GM21576 (cell line): ENCODE measurements at regions not wholly inside any gene's neighbourhood (a gene's known extent, or its start where the extent isn't known, plus 50 kb on each side); places are given as distances from the start of the nearest gene placed in this dataset.

Experiments
- ATAC-seq: cut with Tn5 transposase; IDR thresholded peaks from one replicate; pipeline ENCODE4 v1.9.1; 2021; ENCODE audit warnings: mild to moderate bottlenecking, moderate library complexity; ENCODE audit not compliant: unreplicated experiment

GRCh38 chr15:62950462-62950931, 92.0 kb upstream of the TPM1 start:
- ATAC-seq = no peak

- no peak for ATAC-seq
Observed at GRCh38 chr15:62951481-62951880, 91.1 kb upstream of the TPM1 start.

GRCh38 chr15:62953021-62953420, 89.5 kb upstream of the TPM1 start:
- ATAC-seq = no peak

- ATAC-seq = no peak
Observed at GRCh38 chr15:62953496-62954045, 89.0 kb upstream of the TPM1 start.

- no peak for ATAC-seq
Observed at GRCh38 chr15:62957130-62957529, 85.4 kb upstream of the TPM1 start.

GRCh38 chr15:62958528-62959363, 83.8 kb upstream of the TPM1 start:
- no peak for ATAC-seq

- ATAC-seq = no peak
Observed at GRCh38 chr15:62961134-62961533, 81.4 kb upstream of the TPM1 start.

- no peak for ATAC-seq
Observed at GRCh38 chr15:62962101-62962995, 80.2 kb upstream of the TPM1 start.

GRCh38 chr15:62964251-62964650, 78.3 kb upstream of the TPM1 start:
- no peak for ATAC-seq

GRCh38 chr15:62966294-62967078, 76.1 kb upstream of the TPM1 start:
- ATAC-seq = no peak

GRCh38 chr15:62968699-62969098, 73.8 kb upstream of the TPM1 start:
- ATAC-seq = no peak

GRCh38 chr15:62969442-62970089, 73.0 kb upstream of the TPM1 start:
- ATAC-seq = no peak

GRCh38 chr15:62972814-62973213, 69.7 kb upstream of the TPM1 start:
- no peak for ATAC-seq

GRCh38 chr15:62975515-62975914, 67.0 kb upstream of the TPM1 start:
- no peak for ATAC-seq

GRCh38 chr15:62976301-62976881, 66.2 kb upstream of the TPM1 start:
- no peak for ATAC-seq

- no peak for ATAC-seq
Observed at GRCh38 chr15:62977952-62978811, 64.4 kb upstream of the TPM1 start.

- ATAC-seq = no peak
Observed at GRCh38 chr15:62979252-62979651, 63.3 kb upstream of the TPM1 start.

GRCh38 chr15:62981071-62981470, 61.5 kb upstream of the TPM1 start:
- ATAC-seq = no peak

- ATAC-seq = no peak
Observed at GRCh38 chr15:62983956-62984355, 58.6 kb upstream of the TPM1 start.
